Smooth muscle cell (in vitro differentiated cells): ENCODE measurements at regions not wholly inside any gene's neighbourhood (a gene's known extent, or its start where the extent isn't known, plus 50 kb on each side); places are given as distances from the start of the nearest gene placed in this dataset.
A peak's percentile ranks its signal among the peaks of the same experiment; 100 is the strongest.

Experiments
- DNase-seq: peaks from one replicate; lab custom pipeline; 2025; ENCODE audit not compliant: unreplicated experiment; lab: John Stamatoyannopoulos, UW
- H2AFZ ChIP-seq: fragments of 200-600 bp; sonication (generic); 2 replicates; pipeline ENCODE4 v1.6.0; 2016; ENCODE audit warnings: antibody characterized with exemption, low read depth, mild to moderate bottlenecking
- H3F3A ChIP-seq: fragments of 200-600 bp; sonication (generic); 2 replicates; pipeline ENCODE4 v1.6.0; 2017; ENCODE audit warnings: antibody characterized with exemption, low read depth
- H3K27ac ChIP-seq: fragments of 200-600 bp; sonication (generic); 2 replicates; pipeline ENCODE4 v1.5.1; 2016; ENCODE audit warnings: low read depth, mild to moderate bottlenecking
- H3K27me3 ChIP-seq: fragments of 200-600 bp; sonication (generic); 2 replicates; pipeline ENCODE4 v1.6.1; 2016; ENCODE audit warnings: low read depth, mild to moderate bottlenecking
- H3K36me3 ChIP-seq: fragments of 200-600 bp; sonication (generic); 2 replicates; pipeline ENCODE4 v1.5.1; 2016; ENCODE audit warnings: low read depth
- H3K4me1 ChIP-seq: fragments of 200-600 bp; sonication (generic); 2 replicates; pipeline ENCODE4 v1.5.1; 2016; ENCODE audit warnings: low read depth
- H3K4me2 ChIP-seq: fragments of 200-600 bp; sonication (generic); 2 replicates; pipeline ENCODE4 v1.6.0; 2016; ENCODE audit warnings: mild to moderate bottlenecking
- H3K4me3 ChIP-seq: fragments of 200-600 bp; sonication (generic); 2 replicates; pipeline ENCODE4 v1.5.1; 2016; ENCODE audit warnings: mild to moderate bottlenecking
- H3K79me2 ChIP-seq: fragments of 200-600 bp; sonication (generic); 2 replicates; pipeline ENCODE4 v1.6.0; 2016; ENCODE audit warnings: low read depth, mild to moderate bottlenecking
- H3K9ac ChIP-seq: fragments of 200-600 bp; sonication (generic); 2 replicates; pipeline ENCODE4 v1.6.0; 2016; ENCODE audit warnings: low read depth
- H3K9me3 ChIP-seq: fragments of 200-600 bp; sonication (generic); replicated peaks from 2 replicates; pipeline ENCODE4 v1.5.1; 2016; ENCODE audit warnings: low read depth
- H4K20me1 ChIP-seq: fragments of 200-600 bp; sonication (generic); 2 replicates; pipeline ENCODE4 v1.6.0; 2016; ENCODE audit warnings: low read depth
- CTCF ChIP-seq: fragments of 200-600 bp; sonication (generic); IDR thresholded peaks from 2 replicates; pipeline ENCODE4 v1.5.1; 2017; ENCODE audit warnings: borderline replicate concordance, mild to moderate bottlenecking, antibody characterized with exemption; ENCODE audit not compliant: insufficient read depth, poor library complexity, severe bottlenecking
- WGBS: methylation state at CpG from one replicate; pipeline ENCODE4 v1.1.7; 2016; ENCODE audit warnings: low lambda C conversion rate; 5-methylcytosine and 5-hydroxymethylcytosine counted together

- Histone ChIP-seq H3K4me2 (no peak overlapping the region), H2AFZ (no peak overlapping the region), H4K20me1 (no peaks in the 10 kb centered on the region), H3F3A (no peaks in the 10 kb centered on the region), H3K4me3 (no peak overlapping the region), H3K9ac (no peak overlapping the region), H3K9me3 (no peaks in the 10 kb centered on the region), H3K27ac (no peak overlapping the region), H3K4me1 (no peaks in the 10 kb centered on the region), H3K79me2 (no peaks in the 10 kb centered on the region), H3K27me3 (peaks cover 2% of the 10 kb centered on the region), H3K36me3 (no peaks in the 10 kb centered on the region)
- DNase-seq = no peak
- TF ChIP-seq CTCF = no peak
- WGBS = 89% methylated on average over 2 of the region's 2 CpGs
Observed at GRCh38 chr10:6894405-6894804, 314.3 kb upstream of the PRKCQ start.

GRCh38 chr10:6892864-6893263, 312.8 kb upstream of the PRKCQ start:
- Histone ChIP-seq H3F3A (no peaks in the 10 kb centered on the region), H3K9me3 (no peaks in the 10 kb centered on the region), H4K20me1 (no peaks in the 10 kb centered on the region), H3K27me3 (no peaks in the 10 kb centered on the region), H3K9ac (no peak overlapping the region), H3K79me2 (no peaks in the 10 kb centered on the region), H2AFZ (no peak overlapping the region), H3K27ac (no peak overlapping the region), H3K4me2 (no peak overlapping the region), H3K4me1 (no peaks in the 10 kb centered on the region), H3K4me3 (no peak overlapping the region), H3K36me3 (no peaks in the 10 kb centered on the region)
- no peak for TF ChIP-seq CTCF
- 70% methylated on average over 2 of the region's 2 CpGs for WGBS
- no peak for DNase-seq

GRCh38 chr10:6891924-6892323, 311.8 kb upstream of the PRKCQ start:
- WGBS = 77% methylated on average over 4 of the region's 4 CpGs
- Histone ChIP-seq H3K9ac (no peak overlapping the region), H3K4me3 (no peak overlapping the region), H3K79me2 (no peaks in the 10 kb centered on the region), H4K20me1 (no peaks in the 10 kb centered on the region), H2AFZ (no peak overlapping the region), H3K27ac (no peak overlapping the region), H3K4me2 (no peak overlapping the region), H3K4me1 (no peaks in the 10 kb centered on the region), H3K9me3 (no peaks in the 10 kb centered on the region), H3F3A (no peaks in the 10 kb centered on the region), H3K27me3 (no peaks in the 10 kb centered on the region), H3K36me3 (no peaks in the 10 kb centered on the region)
- TF ChIP-seq CTCF = no peak
- no peak for DNase-seq

- Histone ChIP-seq H3K27me3 (no peaks in the 10 kb centered on the region), H3K4me2 (no peak overlapping the region), H3K4me1 (no peaks in the 10 kb centered on the region), H3K9ac (no peak overlapping the region), H3K4me3 (no peak overlapping the region), H3F3A (no peaks in the 10 kb centered on the region), H4K20me1 (no peaks in the 10 kb centered on the region), H3K79me2 (no peaks in the 10 kb centered on the region), H3K9me3 (no peaks in the 10 kb centered on the region), H3K36me3 (no peaks in the 10 kb centered on the region), H2AFZ (peak overlapping the region; percentile 21), H3K27ac (no peak overlapping the region)
- DNase-seq = no peak
- no peak for TF ChIP-seq CTCF
- 57% methylated on average over 3 of the region's 3 CpGs for WGBS
Observed at GRCh38 chr10:6889718-6890117, 309.6 kb upstream of the PRKCQ start.
